HuH-7.5 (cell line): ENCODE measurements at regions not wholly inside any gene's neighbourhood (a gene's known extent, or its start where the extent isn't known, plus 50 kb on each side); places are given as distances from the start of the nearest gene placed in this dataset.
"Not testable (repeated sequence)": the region's sequence is repeated elsewhere in the genome, so short reads cannot be mapped to it uniquely, and the experiment has no call there.

Experiments
- DNase-seq: peaks from one replicate; pipeline ENCODE4 v3.0.0; 2011; ENCODE audit warnings: low spot score

DNA sequence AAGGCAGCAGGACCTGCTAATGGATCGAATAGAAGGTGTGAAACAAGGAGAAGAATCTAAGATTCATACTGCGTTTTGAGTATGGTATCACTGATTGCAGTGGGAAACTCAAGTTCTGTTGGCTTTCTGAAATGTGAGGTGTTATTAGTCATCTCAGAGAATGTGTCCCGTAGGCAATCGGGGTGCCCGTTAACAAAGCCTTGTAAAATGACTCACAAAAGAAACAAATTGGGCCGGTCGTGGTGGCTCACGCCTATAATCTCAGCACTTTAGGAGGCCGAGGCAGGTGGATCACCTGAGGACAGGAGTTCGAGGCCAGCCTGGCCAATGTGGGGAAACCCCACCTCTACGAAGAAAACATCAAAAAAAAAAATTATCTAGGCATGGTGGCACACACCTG lies 118.2 kb upstream of the C7orf33 start:
- DNase-seq: no peak

DNA sequence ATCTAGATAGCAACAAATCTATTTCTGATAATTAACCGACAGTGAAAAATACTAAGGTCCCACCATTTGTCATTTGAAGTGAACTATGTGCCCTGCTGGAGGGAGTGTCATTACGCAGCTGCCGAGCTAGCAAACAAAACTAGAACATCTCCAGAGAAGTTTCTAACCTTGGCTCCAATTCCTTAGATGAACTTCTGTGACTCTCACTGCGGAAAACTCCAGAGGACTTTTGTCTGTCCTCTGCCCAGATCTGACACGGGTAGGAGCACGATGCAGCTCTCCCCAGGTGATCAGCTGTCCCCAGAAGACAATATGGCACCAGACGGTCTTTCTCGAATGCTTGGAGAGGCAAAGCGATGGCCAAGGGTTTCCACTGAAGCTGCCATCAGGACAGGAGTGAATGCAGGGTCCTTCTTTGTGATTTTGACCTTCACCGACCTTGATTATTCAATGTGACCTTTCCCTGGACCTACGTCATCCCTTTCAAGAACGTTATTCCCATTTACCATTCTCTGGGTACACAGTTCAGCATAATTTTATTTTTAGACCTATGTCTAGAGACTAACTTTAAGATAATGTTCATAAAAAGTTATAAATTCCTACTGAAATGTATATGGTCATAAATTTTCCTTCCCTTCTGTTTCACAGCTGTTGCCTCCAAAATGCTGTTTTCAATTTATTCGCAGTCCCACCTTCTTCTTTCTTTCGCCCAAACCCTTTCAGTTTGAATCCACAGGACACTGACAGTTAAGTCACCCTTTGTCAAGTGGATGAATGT lies 116.7 kb upstream of the C7orf33 start:
- DNase-seq: no peak

DNA sequence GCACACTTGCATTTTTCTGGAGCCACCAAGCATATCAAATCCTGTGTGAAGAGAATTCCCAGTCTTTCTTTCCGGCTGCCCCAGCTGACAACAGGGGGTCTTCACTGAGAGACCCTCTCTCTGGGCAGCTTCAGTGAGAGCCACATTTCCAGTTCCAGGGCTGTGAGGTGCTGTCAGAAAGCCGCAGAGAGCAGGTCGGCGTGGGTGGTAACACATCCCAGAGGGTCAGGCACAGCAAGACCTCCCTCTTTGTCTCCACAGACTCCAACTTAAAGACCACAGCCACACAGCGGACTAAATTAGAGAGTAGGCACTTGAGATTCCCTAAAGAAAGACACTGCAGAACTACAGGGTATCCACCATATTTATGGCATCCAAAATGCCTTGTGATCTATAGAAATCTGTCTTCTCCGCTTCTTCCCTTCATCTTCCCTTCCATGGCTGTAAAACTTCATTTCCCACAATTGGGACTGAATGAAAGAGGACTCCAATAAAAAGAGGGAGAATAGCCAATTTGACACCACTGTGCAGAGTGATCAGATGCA lies 116.0 kb upstream of the C7orf33 start:
- DNase-seq: no peak

DNA sequence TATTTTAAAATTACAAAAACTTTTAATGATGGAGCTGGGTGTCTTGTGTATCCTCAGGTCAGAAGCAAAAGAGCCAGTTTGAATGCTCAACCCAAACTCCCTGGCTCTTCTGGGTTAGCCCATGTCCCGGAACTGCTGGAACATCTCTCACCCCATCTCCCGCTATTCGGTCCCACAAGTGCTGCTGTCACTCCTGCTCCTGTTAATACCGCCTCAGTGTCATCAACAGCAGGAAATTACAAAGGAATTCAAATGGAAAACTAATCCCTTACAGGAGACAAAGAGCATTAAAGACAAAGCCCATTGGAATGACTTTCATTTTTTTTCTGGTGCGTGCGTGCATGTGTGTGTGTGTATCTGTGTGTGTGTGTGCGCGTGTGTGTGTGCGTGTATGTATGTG lies 112.0 kb upstream of the C7orf33 start:
- no peak for DNase-seq

DNA sequence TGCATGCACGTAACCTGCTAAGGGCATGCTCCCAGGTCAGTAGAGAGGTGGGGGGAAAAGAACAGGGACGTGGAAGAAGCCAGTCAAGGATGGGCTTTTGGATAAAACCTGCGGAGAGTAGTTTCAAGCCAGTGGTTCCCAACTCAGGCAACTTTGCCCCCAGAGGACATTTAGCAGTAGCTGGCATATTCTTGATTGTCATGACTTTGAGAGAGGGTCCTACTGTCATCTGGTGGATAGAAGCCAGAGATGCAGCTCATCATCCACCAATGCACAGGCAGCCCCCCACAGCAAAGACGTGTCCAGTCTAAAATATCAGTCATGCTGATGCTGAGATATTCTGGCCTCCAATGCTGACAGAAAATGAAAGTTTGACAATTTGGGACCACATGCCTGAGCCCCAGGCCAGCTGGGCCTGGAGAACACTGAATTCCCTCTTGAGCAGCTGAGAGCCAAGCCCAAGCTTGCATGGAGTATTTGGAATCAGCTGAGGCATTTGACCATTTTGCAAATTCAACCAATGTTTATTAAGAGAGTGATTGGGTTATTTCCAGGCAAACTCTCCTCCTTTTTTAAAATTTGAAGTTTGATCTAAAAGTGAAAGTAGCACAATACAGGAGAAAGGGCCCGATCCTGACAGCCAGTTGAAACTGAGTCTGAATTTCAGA lies 110.0 kb upstream of the C7orf33 start:
- no peak for DNase-seq

DNA sequence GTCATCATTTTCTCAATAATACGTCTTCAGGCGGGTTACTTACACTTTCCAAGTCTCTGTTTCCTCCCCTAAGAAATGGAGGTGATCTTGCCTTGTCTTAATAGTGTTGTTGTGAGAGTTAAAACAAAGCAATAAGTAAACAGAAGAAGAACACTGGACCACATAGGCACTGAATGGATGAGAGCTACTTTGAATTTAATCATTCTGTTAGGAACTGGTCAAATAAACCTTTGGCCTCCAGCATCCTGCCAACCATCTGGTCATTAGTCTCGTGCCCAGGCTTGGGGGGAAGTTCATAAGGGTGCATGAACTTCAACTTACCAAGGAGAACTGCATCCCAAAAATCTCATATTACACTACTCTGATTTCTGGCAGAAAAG lies 109.4 kb upstream of the C7orf33 start:
- no peak for DNase-seq

DNA sequence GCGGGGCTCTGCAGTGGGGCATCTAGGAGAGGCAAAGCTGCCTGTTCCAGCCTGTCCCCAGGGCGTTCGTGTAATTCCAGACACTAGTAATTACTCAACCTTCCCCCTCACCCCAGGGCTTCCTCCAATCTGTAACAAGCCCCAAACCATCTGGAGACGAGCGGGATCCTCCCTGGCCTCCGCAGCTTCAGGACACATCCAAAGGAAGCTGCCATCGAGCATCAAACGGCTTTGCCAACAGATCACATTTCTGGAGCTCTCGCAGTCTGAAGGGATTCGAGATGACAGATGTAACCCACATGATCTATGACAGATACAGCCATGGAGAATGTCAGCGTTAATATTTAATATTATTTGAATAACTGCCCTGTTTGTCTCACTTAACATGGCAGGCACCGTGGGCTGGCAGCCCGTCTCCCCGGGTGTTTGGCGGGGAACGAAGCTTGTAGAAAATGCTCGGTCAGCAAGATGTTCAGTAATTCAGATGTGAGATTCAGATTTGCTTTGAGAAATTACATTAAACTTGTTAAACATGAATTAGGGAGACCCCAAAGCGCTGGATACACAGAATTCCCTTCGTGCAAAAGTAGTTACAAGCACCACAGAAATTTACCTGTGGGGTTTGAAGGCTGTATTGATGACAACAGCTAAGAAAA lies 108.5 kb upstream of the C7orf33 start:
- no peak for DNase-seq

DNA sequence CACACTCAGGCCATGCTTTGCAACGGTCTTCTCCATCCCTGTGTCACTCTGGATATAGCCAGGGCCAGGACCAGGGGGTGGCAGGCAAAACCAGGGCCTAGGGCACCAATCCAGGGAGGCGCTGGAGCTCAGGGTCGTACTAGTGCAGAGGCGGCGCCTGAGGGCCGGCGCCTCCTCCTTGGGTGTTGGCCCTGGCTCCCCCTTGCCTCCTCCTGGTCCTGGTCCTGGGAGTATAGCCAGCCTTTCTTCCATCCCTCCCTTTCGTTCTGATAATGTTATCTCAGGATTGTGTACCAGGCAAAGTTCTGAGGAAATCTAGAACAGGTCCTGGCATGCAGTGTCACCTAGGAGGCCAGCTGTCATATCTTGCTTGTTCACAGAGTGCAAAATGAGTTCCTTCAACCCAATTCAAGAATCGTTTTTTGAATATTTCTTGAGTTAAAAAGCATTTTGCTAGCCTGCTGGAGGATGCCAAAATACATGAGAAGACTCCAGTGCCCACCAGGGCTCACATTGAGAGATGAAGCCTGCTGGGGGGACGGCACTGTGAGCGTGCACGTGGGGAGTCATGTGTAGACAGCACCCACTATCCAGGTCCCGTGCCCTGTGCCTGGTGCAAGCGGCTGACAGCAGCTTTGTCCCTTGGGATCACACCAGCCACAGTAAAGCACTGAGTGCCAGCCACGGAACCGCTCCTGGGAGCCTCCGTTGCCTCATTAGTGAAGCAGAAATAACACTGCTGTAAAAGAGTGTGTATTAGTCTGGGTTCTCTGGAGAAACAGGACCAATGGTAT lies 106.9 kb upstream of the C7orf33 start:
- no peak for DNase-seq

DNA sequence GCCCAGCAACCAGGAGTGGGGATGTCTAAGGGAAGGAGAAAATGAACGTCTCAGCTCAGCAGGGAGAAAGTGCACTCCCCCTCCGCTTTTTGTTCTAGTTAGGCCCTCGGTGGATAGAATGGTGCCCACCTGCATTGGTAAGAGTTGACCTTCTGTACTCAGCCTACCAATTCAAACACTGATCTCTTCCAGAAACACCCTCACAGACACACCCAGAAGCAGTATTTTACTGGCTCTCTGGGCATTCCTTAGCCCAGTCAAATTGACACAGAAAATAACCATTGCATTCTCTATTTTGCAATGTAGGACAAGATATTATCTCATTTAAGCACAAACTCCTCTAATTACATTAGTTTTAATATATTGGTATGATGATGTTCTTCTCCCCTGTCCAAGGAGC lies 106.1 kb upstream of the C7orf33 start:
- DNase-seq: no peak

DNA sequence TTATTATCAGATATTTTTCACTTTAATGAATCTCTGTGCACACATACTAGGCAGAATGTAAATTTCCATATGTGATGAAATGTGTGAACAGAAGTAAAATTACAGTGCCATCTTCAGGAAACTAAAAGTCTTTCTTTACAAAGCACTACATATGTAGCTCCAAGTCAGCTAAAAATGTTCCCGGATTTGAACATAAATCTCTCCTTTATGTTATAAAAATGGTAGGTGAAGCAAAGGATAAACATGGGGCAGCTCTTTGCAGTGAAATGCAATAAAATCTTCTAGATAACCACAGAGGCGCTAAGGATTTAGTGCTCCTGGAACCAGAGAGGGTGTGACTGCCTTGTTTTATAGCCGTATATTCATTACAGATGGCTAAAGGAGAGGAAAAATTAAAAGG lies 104.9 kb upstream of the C7orf33 start:
- no peak for DNase-seq

DNA sequence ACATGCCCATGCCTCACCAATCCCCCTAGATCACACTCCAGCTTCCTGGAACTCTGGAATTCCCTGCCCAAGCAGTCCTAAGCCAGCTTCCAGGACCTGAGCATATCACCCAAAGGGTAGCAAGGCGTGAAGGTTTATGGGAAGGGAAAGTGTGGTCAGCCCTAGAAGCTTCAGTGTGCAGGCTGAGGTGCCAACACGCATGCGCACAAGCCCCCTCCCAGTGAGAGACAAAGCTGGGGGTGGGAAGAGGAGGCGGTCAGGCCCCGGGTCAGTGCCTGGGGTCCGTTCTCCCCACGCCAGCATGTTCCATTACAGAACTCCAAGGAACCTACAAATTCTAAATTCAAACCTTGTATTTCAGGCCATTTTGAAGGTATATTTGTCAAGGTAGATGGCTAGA lies 103.6 kb upstream of the C7orf33 start:
- DNase-seq: no peak

DNA sequence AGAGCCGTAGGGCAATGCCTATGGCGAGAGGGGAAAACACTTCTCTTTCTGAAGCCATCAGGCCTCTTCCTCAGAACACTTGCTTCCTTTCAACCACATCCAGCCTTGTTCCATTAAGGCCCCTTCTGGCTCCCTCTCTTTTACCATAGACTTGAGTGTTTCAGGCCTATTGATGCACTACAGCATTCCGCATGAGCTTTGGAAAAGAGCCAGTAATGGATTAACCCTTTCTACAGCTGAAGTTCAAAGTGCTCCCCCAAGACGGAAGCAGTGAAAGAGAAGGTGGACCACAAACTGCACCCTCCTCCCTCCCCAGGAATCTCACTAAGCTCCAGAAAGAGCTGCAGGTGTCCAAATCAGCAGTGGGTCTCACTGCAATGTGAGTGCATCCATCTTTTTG lies 102.7 kb upstream of the C7orf33 start:
- no peak for DNase-seq

DNA sequence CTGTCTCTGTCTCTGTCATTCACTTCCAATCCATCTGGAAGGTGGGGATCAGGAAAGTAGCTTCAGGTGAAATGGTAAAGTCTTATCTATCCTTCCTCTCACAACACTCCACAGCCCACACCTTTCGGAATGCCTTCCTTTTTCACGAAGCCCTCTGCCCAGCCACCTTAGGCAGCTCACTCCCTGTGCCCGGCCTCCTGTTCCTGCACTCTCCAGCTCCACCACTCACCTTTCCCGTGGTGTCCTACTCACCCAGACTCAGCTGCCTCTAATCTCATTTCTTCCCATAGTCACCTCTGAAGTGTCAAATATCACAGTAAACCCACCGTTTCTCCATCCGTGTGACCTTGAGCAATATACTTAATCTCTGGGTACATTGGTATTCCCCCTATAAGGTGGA lies 100.9 kb upstream of the C7orf33 start:
- DNase-seq: no peak

DNA sequence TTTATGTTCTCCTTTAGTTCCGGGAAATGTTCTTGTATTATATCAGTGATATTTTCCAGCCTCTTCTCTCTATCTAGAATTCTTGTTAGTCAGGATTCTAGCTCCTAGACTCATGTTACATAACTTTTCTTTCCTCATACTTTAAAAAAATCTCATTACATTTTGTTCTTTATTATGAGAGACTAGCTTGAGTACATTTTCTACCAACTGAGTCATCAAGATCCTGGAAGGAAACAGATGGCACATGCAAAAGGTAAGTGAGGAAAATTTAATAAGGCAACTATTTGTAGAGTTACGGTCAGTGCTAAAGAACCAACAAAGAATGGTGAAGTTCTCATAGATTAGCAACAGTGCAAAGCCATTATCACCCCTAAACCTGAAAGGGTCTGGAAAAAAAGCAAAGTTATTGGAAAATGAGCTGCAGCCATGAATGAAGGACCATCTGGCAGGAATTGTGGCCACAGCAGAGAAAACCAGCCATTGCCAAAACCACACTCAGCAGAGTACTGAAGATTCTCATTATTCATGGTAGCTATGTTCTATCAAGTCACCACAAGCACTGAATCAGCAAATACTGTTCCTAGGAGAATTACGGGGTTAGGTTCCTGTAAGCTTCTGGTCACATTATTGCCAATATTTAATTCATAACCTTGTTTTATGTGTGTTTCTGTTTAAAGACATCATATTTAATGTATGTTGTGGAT lies 98.3 kb upstream of the C7orf33 start:
- no peak for DNase-seq

DNA sequence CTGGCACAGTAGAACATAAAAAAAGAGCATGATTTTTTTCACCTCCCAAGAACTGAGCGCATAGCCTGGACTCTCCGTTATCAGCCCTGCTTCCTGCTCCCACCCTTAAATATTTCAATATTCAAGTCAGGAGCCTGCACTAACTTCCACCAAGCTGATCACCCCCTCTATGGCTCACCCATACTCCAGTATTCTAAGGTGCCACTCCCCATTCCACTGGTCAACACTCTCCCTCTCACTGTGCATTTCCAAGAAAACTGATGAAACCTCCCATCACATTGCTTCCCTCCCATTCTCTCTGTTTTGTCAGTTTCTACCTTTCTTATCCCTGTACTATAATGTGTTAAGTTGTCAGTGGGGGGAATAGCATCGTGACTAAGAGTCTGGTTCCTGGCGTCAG lies 95.0 kb upstream of the C7orf33 start:
- DNase-seq: no peak

DNA sequence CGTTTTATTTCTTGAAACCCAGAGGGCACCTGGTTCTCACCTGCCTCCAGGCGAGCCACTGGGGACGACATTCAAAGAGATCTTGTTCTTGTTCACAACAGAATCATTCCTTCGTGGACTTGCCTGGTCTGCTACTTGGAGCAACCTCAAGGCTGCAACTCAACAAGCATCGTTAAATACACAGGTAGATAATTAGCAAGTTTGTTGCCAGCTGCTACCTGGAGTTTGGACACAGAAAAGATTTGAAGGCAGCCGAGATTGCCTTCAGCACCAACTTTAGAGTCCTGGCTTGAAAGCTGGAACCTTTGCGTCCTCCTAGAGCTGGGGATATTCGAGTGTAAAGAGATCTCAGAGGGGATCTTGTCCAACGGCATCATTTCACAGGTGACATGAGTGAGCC lies 89.6 kb upstream of the C7orf33 start:
- DNase-seq: no peak

DNA sequence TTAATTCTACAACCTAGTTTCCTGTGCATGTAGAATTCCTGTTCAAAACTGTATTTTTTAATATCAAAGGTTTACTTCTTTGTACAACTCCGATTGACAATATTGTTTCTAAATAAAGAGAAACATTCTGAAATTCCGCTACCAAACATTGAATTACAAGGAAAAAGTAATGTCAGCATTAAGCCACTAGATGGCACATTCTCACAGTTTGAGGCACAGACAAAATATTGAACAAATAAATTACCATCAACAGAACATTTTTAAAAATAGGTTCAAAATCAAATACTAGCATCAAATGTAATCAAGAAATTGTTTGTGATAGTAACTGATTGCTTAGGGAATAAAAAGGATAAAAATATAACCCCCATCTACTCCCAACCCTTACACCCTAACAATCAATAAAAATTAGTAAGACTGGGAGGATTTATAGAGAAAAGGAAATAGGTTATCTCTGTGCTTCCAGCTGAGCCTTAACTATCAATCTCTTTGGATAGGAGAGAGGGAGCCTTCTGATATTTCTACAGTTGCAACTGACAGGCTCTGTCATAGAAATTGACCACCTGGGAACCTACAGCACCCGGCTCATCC lies 86.6 kb upstream of the C7orf33 start:
- DNase-seq: no peak

DNA sequence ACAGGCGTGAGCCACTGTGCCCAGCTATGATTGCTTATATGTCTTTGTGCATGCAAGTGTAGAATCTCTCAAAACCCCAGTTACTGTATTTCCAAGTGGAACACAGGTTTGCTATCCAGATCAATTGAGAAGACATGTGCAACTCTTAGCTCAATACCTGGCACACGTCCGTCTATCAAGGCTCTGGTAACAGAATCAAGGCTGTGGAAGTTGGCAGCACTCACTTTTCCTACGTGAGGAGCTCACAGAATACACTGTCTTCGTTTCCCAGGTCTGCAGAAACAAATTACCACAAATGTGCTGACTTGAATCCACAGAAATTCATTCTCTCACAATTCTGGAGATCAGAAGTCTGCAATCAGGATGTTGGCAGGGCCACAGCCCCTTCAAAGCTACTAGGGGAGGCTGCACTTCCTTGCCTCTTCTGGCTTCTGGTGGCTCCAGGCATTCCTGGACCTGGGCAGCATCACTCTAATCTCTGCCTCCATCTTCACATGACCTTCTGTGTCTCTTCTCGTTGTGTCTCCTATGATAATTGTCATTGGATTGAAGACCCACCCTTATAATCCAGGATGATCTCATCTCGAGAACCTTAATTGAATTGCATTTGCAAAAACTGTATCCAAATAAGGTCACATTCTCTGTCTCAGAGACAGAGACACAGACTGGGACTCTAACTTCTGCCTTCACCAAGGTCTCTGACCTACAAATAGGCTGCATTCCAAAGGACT lies 84.8 kb upstream of the C7orf33 start:
- DNase-seq: no peak

DNA sequence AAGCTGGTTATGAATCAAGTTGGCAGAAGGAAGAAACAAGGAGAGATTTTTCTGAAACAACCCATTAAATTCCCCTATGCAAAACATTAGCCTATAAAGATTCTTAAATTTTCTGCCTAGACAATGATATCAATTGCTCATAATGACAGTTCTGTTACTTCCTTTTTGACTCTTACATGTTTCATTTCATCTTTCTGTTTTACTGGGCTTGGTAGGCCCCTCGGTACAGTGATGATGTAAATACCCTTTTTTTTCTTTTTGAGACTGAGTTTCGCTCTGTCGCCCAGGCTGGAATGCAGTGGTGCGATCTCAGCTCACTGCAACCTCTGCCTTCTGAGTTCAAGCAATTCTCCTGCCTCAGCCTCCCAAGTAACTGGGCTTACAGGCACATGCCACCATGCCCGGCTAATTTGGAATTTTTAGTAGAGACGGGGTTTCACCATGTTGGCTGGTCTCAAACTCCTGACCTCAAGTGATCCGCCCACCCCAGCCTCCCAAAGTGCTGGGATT lies 83.4 kb upstream of the C7orf33 start:
- DNase-seq: not testable (repeated sequence)

DNA sequence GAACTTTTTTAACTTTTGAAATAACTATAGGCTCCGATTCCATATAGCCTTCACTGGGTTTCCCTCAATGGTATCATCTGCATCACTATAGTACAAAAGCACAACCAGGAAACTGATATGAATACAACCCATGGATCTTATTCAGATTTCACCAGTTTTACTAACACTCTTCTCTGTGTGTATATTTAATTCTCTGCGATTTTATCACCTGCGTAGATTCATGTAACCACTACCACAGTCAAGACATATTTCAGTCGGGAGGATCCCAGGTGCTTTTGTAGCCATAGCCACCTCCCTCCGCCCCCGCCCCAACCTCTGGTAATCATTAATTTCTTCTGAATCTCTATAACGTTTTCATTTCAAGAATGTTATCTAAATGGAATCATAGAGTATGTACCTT lies 82.8 kb upstream of the C7orf33 start:
- DNase-seq: no peak
